Epidermal melanocyte (primary cell): ENCODE measurements at regions not wholly inside any gene's neighbourhood (a gene's known extent, or its start where the extent isn't known, plus 50 kb on each side); places are given as distances from the start of the nearest gene placed in this dataset.
"Not testable (repeated sequence)": the region's sequence is repeated elsewhere in the genome, so short reads cannot be mapped to it uniquely, and the experiment has no call there.

ENCODE experiments used
- DNase-seq: peaks from one replicate; pipeline ENCODE4 v3.0.0; 2011; ENCODE audit warnings: low spot score; ENCODE audit not compliant: insufficient read length

- no peak for DNase-seq
Observed at GRCh38 chr12:83954071-83954789, 958.4 kb downstream of the SLC6A15 start.

- no peak for DNase-seq
Observed at GRCh38 chr12:83945871-83946270, 966.7 kb downstream of the SLC6A15 start.

DNA sequence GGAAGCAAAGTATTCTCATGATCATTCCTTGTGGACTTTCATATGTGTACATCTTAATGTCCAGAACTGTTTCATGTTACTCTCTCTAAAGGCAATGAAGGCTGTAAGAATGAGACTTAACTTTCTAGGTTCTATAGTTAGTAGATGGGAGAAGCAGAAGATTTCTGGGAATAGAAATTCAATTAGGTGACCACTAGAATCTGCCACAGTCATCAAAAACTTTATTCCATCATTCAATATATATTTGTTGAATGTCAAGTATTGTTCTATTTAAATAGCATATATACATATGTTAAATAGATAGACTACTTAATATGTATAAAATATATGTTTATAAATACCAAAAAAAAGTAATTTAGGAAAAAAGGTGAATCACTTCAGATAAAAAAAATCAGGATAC lies 972.9 kb downstream of the SLC6A15 start:
- no peak for DNase-seq

GRCh38 chr12:83933615-83934014 lies 979.0 kb downstream of the SLC6A15 start:
- no peak for DNase-seq

GRCh38 chr12:83932011-83932410 lies 980.6 kb downstream of the SLC6A15 start:
- no peak for DNase-seq

DNA sequence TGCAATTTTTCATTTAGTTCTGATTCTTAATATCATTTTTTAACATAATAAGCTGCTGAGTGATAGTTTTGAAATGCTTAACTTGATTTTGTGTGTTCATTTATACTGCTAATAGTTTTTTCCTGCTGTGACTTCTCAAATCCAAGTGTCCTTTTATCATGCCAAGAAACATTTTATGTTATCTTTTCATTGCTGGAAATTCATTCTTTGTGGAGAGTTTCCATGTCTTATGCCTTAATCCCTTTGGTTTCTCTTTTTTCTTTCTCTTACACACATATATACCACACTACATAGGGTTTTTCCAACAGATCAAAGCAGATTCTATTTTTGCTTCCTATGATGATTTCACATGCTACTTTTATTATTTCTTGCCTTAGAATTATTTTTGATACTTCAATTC lies 981.1 kb downstream of the SLC6A15 start:
- no peak for DNase-seq

DNA sequence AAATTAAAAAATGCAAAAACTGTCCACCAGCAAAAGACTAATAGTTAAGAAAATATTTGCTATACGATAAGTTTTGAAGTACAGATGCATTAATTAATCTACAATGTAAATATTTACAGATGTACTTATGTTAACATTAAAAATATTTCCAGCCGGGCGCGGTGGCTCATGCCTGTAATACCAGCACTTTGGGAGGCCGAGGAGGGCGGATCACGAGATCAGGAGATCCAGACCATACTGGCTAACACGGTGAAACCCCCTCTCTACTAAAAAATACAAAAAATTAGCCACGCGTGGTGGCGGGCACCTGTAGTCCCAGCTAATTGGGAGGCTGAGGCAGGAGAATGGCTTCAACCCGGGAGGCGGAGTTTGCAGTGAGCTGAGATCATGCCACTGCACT lies 982.8 kb downstream of the SLC6A15 start:
- DNase-seq, result not testable (repeated sequence)

- no peak for DNase-seq
Observed at GRCh38 chr12:83920821-83921547, 991.6 kb downstream of the SLC6A15 start.

DNA sequence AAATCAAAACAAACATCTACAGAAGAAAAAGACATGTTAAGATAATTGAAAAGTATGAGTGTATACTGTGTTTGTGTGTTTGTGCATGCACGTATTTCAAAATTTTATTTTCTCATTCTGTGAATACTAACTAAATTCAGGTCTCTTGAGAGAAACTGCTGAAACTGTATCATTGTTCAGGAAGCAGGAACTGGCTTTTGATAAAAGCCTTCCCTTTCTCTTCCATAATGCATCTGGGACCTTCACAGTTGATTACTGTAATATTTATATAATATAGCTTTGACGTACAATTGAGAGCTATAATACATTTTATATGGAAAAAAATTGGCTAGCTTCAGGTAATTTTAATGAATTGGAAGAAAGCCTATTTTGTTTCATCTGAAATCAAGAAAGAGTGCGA lies 993.5 kb downstream of the SLC6A15 start:
- no peak for DNase-seq

GRCh38 chr12:83904175-83904574 lies 1008.4 kb downstream of the SLC6A15 start:
- no peak for DNase-seq

DNA sequence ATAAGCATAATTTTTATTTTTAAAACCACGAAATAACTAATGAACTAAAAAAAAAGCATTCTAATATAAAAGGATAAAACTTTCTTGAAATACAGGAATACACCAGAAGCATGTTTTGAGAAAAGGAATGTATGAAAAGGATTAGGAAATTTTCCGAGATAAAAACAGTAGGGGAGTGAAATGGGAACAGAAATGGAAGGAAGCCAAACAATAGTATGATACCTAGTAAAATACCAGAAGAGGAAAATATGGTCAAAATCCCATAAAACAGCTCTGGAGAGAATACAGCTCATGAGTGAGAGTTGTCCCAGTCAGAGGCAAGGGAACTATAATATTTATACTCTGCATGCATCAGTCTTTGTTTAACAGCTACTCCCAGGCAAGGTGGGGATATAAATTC lies 1016.2 kb downstream of the SLC6A15 start:
- DNase-seq, result no peak

DNA sequence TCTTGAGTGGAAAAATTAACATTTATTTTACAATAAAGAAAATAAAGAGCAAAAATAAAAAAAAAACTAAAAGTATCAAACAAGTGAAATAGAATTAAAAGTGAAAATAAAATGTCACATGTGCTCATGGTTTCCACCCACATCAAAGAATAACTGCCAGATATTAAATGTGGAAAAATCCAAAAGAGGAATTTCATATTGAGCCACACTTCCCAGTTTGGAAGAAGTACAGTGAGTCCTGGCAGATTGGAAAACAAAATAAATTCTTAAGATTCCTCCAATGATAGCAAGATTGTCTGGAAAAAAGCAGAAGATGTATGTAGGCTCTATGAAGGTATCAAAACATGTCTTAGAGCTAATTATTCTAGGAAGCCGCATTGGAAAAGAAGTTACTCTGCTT lies 1019.5 kb downstream of the SLC6A15 start:
- DNase-seq, result no peak

DNA sequence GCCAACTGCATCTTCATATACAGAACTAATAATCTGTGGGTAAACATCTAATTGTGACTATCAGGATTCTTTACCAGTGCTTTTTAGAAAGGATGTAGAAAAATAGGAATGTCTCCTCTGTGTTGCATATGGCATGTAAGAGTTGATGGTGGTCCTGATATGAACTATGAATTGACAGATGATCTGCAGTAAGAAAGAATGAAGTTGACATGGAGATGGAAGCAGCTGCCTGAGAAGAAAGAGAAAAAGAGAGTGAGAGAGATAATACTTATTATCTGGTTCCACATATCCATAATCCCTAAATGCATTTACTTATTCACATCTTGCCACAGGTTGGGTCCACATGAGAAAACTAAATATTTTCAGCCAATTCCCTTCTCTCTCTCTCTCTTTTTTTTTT lies 1022.9 kb downstream of the SLC6A15 start:
- DNase-seq, result no peak

- no peak for DNase-seq
Observed at GRCh38 chr12:83886479-83886878, 1026.1 kb downstream of the SLC6A15 start.

- DNase-seq, result not testable (repeated sequence)
Observed at GRCh38 chr12:83870921-83871599, 1041.5 kb downstream of the SLC6A15 start.

- no peak for DNase-seq
Observed at GRCh38 chr12:83866477-83866876, 1046.1 kb downstream of the SLC6A15 start.

DNA sequence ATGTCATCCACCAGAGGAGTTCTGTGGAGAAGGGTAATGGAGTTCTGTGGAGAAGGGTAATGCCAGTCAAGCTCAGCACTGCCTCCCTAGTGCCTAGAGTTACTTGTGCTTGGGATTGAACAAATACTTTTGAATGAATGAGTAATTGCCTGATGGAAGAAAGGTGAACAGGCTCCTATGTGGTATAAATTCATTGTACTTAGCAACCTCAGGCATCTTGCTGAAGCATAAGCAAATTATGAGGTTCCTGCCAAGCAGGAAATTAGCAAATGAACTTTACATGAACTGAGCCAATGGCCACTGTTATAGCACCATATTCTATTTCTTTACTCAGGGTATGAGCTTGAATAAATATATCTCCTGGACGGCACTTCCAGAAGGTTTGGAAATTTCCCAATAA lies 1047.2 kb downstream of the SLC6A15 start:
- no peak for DNase-seq

- DNase-seq, result no peak
Observed at GRCh38 chr12:83864054-83864453, 1048.5 kb downstream of the SLC6A15 start.

- DNase-seq, result no peak
Observed at GRCh38 chr12:83859021-83859420, 1053.6 kb downstream of the SLC6A15 start.

DNA sequence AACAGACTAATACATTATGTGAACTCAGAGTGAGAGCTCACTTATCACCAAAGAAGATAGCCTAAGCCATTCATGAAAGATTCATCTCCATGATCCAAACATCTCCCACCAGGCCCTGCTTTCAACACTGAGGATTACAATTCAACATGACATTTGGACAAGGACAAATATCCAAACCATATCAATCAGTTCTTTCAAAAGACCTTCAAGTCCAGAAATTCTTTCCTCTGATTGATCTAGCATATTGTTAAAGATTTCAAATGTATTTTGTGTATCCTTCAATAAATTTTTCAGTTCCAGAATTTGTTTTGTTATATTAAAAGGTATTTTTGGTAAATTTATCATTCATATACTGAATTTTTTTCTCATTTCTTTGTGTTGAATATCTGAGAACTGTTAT lies 1055.8 kb downstream of the SLC6A15 start:
- DNase-seq, result no peak

- no peak for DNase-seq
Observed at GRCh38 chr12:83850531-83850930, 1062.1 kb downstream of the SLC6A15 start.

GRCh38 chr12:83848702-83849101 lies 1063.9 kb downstream of the SLC6A15 start:
- no peak for DNase-seq
